IPS-15b (cell line): ENCODE measurements at regions not wholly inside any gene's neighbourhood (a gene's known extent, or its start where the extent isn't known, plus 50 kb on each side); places are given as distances from the start of the nearest gene placed in this dataset.
"Not testable (repeated sequence)": the region's sequence is repeated elsewhere in the genome, so short reads cannot be mapped to it uniquely, and the experiment has no call there.

Source experiments
- H3K27me3 ChIP-seq: one replicate; pipeline ENCODE4 v1.6.1; 2013; ENCODE audit warnings: low read length; ENCODE audit not compliant: control insufficient read depth, insufficient read depth
- H3K36me3 ChIP-seq: one replicate; pipeline ENCODE4 v1.6.1; 2013; ENCODE audit warnings: low read length; ENCODE audit not compliant: control insufficient read depth, insufficient read depth
- H3K4me1 ChIP-seq: one replicate; pipeline ENCODE4 v1.6.1; 2013; ENCODE audit warnings: mild to moderate bottlenecking, low read length; ENCODE audit not compliant: control insufficient read depth, insufficient read depth
- H3K4me3 ChIP-seq: one replicate; pipeline ENCODE4 v1.5.1; 2013; ENCODE audit warnings: low read depth, low read length
- H3K9ac ChIP-seq: one replicate; pipeline ENCODE4 v1.6.1; 2013; ENCODE audit warnings: low read depth, mild to moderate bottlenecking, low read length
- H3K9me3 ChIP-seq: one replicate; pipeline ENCODE4 v1.6.1; 2013; ENCODE audit warnings: mild to moderate bottlenecking, low read length; ENCODE audit not compliant: control insufficient read depth, insufficient read depth

DNA sequence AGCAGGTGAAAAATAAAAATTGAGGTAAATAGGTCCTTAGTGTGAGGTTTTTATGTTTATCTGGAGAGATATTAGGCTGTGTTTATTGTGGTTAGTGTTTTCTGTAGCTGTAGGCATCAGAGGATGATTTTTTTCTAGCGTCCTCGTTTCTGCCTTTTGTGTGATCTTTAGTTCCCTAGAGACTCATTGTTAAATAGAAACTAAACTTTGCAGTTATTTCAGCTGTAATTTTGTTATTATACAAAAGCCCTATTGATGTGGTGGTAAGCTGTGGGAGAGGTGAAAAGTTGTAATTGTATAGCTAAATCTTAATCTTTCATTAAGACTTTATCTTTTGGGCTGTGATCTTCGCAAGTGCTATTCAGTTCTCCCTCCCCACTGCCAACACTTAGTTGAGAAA lies 340.3 kb downstream of the CYLC2 start:
- Histone ChIP-seq H3K4me3 (no peak overlapping the region), H3K9ac (no peak overlapping the region), H3K27me3 (no peaks in the 10 kb centered on the region)

DNA sequence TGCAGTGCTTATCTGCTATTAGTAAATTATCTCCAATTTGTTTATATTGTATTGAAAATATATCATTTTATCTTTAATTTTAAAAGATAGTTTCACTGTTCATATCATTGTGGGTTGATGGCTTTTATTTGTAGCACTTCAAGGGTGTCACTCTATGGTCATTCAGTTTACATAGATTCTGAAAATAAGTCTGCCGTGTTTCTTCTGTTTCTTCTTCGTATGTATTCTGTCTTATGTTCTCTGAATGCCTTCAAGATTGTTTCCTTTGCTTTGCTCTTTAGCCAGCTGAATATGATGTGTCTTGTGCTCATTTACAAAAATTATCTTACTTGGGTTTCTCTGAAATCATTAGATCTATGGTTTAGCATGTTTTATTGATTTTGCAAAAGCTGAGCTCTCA lies 359.9 kb downstream of the CYLC2 start:
- H3K4me1 ChIP-seq, result no peaks in the 10 kb centered on the region
- H3K9me3 ChIP-seq, result no peaks in the 10 kb centered on the region
- H3K36me3 ChIP-seq, result no peaks in the 10 kb centered on the region
- H3K27me3 ChIP-seq, result no peaks in the 10 kb centered on the region
- no peak overlapping the region for H3K4me3 ChIP-seq
- H3K9ac ChIP-seq, result no peak overlapping the region

More for the DNA sequence above, 340.3 kb downstream of the CYLC2 start:
- no peaks in the 10 kb centered on the region for H3K9me3 ChIP-seq
- H3K4me1 ChIP-seq, result no peaks in the 10 kb centered on the region
- H3K36me3 ChIP-seq, result no peaks in the 10 kb centered on the region

DNA sequence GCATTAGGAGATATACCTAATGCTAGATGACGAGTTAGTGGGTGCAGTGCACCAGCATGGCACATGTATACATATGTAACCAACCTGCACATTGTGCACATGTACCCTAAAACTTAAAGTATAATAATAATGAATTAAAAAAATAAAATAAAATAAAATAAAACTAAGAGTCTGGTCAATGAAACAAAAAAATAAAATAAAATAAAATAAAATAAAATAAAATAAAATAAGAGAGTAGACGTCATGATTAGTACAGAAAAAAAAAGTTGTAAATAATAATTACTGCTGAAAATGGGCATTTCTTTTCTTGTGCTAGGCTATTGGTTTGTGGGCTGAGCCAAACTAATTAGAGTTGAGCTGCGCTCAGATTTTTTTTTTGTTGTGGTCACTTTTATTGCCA lies 362.8 kb downstream of the CYLC2 start:
- H3K4me1 ChIP-seq, H3K36me3 ChIP-seq, H3K4me3 ChIP-seq, H3K9ac ChIP-seq, H3K9me3 ChIP-seq, H3K27me3 ChIP-seq: not testable (repeated sequence)

DNA sequence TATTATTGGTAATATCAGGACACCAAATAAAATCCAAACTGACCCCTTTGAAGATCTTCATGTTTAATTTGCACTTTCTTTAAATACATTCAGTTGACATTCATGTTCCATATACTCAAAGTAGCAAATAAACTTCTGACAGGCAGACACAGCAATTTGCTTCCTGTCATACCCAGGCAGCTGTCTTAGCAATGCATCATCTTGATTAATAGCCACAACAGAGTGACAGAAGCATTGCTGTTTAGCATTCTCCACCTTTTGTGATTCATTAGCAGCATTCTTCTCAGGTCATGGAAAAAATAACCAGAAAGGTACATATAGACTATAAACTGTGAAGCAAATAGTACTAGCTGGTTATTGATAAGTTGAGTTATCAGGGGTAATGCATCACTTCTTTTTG lies 366.8 kb downstream of the CYLC2 start:
- Histone ChIP-seq H3K9ac (no peak overlapping the region), H3K36me3 (no peaks in the 10 kb centered on the region), H3K27me3 (no peaks in the 10 kb centered on the region), H3K4me3 (no peak overlapping the region), H3K4me1 (no peaks in the 10 kb centered on the region), H3K9me3 (no peaks in the 10 kb centered on the region)

DNA sequence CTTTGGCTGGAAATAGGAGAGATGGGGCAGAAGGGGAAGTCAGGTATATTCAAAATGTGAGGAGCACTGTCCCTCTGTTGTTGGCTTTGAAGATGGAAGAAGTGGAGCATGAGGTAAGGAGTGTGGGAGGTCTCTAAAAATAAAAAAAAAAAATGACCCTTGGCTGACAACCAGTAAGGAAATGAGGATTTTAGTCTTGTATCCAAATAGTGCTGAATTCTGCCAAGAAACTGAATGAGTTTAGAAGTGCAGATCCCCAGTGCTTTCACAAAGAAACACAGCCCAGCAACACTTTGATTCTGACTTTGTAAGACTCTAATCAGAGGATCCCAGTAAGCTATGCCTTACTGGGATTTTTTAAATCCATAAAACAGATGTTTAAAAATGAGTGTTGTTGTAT lies 367.9 kb downstream of the CYLC2 start:
- H3K27me3 ChIP-seq, result no peaks in the 10 kb centered on the region
- H3K9ac ChIP-seq, result no peak overlapping the region
- H3K36me3 ChIP-seq, result no peaks in the 10 kb centered on the region
- no peaks in the 10 kb centered on the region for H3K4me1 ChIP-seq
- no peaks in the 10 kb centered on the region for H3K9me3 ChIP-seq
- no peak overlapping the region for H3K4me3 ChIP-seq

DNA sequence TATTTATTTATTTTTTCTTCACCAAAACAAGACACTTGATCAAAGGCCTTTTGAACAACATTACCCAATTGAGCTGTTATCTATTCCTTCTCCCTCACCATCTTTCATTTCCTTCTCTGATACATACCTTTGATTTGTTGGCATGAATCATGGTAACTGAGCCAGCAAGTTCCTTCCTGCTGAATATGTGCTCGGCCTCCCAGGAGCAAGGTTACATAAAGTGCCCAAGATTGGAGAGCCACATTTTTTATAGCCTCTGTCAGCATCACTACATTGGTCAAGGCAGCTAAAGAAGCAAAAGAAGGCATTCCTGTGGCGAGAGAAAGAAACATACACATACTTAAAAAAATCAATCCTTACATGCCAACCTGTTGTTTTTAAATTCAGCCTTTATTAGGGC lies 369.6 kb downstream of the CYLC2 start:
- Histone ChIP-seq H3K9ac (no peak overlapping the region), H3K4me3 (no peak overlapping the region), H3K4me1 (no peaks in the 10 kb centered on the region), H3K27me3 (no peaks in the 10 kb centered on the region), H3K9me3 (no peaks in the 10 kb centered on the region), H3K36me3 (no peaks in the 10 kb centered on the region)

DNA sequence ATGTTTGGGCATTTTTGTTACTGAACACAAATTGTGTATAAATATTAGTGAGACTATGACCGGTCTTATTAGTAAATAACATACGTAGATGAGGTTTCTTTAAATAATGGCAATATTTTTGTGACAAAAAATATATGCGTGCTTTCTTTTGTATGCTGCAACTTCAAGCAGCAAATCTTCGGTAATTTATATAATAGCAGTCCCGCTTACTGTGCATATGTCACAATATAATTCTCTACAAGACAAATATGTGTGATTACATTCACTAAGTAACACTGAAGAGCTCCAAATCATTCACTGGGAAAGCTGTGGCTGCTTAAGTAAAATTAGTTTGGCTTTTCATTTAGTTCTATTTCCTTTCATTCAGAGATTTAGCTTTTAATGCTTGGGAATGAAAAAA lies 376.0 kb downstream of the CYLC2 start:
- H3K4me1 ChIP-seq, result no peaks in the 10 kb centered on the region
- H3K9me3 ChIP-seq, result no peaks in the 10 kb centered on the region
- no peaks in the 10 kb centered on the region for H3K36me3 ChIP-seq
- H3K9ac ChIP-seq, result no peak overlapping the region
- H3K27me3 ChIP-seq, result no peaks in the 10 kb centered on the region
- no peak overlapping the region for H3K4me3 ChIP-seq

DNA sequence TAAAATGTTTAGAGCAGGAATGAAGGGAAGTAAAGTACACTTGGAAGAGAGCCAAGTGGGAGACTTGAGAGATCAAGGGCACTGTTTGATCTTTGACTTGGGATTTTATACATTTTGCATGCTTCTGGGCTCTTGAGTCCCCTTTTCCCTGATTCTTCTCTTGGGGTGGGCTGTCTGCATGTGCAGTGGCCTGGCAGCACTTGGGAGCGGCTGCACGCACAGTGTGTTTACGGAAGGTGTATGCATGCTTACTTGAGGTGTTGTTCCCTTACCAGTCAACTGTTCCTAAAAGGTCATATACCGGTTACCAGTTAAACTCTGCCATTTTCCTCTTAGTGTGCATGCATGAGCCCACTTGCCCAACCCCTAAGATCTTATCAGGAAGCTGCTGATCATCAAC lies 377.7 kb downstream of the CYLC2 start:
- H3K9ac ChIP-seq, result no peak overlapping the region
- no peaks in the 10 kb centered on the region for H3K27me3 ChIP-seq
- H3K4me3 ChIP-seq, result no peak overlapping the region
- no peaks in the 10 kb centered on the region for H3K36me3 ChIP-seq
- no peaks in the 10 kb centered on the region for H3K4me1 ChIP-seq
- no peaks in the 10 kb centered on the region for H3K9me3 ChIP-seq

DNA sequence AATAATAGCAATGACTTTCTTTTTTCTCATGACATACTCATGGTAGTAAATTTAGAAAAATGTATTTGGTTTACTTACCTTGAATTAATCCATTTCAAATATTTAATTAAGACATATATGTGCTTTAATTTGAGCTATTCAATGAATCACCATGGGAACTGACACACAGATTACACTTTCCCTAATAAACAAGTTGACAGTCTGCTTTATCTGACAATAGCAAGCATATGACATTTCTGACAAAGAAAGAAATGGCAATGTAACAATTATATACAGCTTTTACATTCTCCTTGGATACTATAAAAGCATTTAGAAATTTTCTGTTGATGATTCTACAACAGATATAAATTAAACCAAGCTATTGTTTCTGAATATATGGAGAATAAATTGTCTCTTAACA lies 382.5 kb downstream of the CYLC2 start:
- H3K9me3 ChIP-seq, result no peaks in the 10 kb centered on the region
- H3K9ac ChIP-seq, result no peak overlapping the region
- no peaks in the 10 kb centered on the region for H3K27me3 ChIP-seq
- H3K4me3 ChIP-seq, result no peak overlapping the region
- H3K36me3 ChIP-seq, result no peaks in the 10 kb centered on the region
- H3K4me1 ChIP-seq, result no peaks in the 10 kb centered on the region

DNA sequence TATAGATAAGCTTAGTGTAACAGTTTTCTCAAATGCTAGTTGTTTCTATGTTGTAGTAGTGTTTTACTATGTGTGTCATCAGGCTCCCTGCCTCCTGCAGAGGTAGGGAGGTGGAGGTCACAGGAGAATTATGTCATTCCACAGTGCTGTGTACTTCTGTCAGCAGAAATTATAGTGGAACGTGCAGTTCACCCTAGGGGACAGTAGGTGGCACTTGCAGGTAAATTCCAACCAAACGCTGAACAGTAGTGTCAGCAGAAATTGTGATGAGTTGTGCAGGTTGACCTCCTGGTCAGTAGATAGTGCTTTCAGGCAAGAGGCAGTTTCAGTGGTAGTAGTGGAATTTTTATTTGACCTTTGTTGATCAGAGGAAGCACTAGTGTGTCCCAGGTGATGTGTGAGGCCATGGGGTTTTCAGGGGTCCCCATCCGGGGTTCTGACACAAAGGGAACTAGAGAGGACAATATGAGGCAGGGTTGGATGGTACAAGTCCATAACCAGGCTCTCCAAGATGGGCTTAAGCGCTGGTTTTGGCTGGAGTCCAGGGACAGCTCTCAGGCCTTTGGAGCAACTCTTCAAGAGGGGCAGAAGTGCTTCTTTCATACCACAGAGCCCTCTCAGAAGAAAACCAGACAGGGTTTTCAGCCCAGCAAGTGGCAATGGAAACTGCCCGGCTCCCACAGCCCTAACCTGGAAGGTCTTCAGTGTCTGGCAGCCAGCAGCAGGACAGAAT lies 402.9 kb downstream of the CYLC2 start:
- Histone ChIP-seq H3K9ac (no peak overlapping the region), H3K4me1 (no peaks in the 10 kb centered on the region), H3K36me3 (no peaks in the 10 kb centered on the region), H3K4me3 (no peak overlapping the region), H3K27me3 (no peaks in the 10 kb centered on the region), H3K9me3 (no peaks in the 10 kb centered on the region)

DNA sequence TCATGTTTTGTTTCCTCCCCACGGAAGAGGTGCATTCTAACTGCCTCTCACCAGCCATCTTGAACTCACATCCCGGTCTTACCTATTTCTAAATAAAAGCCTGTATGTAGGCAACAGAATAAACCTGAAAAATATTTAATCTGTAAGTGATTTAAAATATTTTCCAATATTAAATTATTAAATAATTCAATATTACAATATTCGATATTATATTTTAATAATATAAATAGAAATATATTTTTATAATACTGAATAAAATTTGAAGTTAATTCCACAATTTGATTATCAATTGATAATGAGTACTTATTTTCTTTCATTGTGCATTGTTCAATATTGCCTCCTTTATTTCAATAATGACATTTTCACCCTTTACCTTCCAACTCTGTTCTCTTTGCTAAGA lies 404.4 kb downstream of the CYLC2 start:
- Histone ChIP-seq H3K4me3 (no peak overlapping the region), H3K4me1 (no peaks in the 10 kb centered on the region), H3K27me3 (no peaks in the 10 kb centered on the region), H3K36me3 (no peaks in the 10 kb centered on the region), H3K9me3 (no peaks in the 10 kb centered on the region), H3K9ac (no peak overlapping the region)

DNA sequence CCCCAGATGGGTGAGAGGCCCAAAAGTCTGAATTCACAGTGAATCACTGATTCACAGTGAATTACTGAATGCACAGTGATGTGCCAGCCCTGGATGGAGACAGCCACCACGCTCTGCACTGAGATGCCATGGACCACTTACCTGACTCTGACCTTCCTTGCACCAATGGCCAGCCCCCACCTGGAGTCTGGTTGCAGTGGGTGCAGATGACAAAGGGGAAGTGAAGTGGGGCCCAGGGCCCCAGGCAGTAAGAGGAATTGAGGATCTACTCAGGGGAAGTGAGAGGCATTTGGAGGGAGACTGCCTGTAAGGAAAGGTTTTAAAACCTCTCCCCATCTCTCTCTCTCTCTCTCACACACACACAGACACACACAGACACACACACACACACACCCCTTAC lies 412.1 kb downstream of the CYLC2 start:
- Histone ChIP-seq H3K4me1 (no peaks in the 10 kb centered on the region), H3K9ac (no peak overlapping the region), H3K4me3 (no peak overlapping the region), H3K27me3 (no peaks in the 10 kb centered on the region), H3K36me3 (no peaks in the 10 kb centered on the region), H3K9me3 (no peaks in the 10 kb centered on the region)
